ENCODE measurements at regions not wholly inside any gene's neighbourhood (a gene's known extent, or its start where the extent isn't known, plus 50 kb on each side); places are given as distances from the start of the nearest gene placed in this dataset.
"Not testable (repeated sequence)": the region's sequence is repeated elsewhere in the genome, so short reads cannot be mapped to it uniquely, and the experiment has no call there.

GRCh38 chr16:21534561-21534960 is 64.8 kb upstream of the METTL9 start:
- not testable (repeated sequence) for DNase-seq (ENCODE audit: low spot score)

DNA sequence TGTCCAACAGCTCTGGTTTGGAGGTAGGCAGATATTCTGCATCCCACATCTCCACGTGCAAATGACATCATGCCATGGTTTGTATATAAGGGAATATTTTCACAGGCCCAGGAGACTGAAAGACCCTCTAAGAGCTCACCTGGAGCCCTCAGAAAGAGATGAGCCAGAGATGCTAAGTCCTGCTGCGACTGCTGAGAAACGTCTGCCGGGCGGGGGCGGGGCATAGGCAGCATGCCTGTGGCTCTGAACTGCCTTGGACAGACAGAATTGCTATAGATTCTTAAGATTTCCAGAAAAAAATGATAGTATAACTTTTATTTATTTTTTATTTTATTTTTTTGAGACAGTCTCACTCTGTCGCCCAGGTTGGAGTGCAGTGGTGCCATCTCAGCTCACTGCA is 64.2 kb upstream of the METTL9 start:
- not testable (repeated sequence) for DNase-seq (ENCODE audit: low spot score)

DNA sequence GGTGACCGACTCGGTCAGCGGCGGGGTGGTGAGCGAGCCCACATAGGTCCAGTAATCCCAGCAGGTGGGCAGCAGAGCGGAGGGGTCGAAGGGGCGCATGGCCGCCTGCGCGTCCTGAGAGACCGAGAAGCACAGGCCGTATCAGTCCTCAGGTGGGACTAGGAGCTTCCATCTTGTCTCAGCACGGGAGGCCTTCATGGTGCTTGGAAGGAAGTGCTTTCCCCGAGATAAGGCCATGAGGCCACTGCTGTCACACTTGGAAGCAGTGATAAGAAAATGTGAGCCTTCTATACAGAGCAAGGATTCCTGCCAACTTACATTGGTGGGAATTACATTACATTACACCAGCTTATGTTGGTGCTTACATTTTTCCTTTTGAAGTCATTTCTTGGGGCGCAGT is 62.6 kb upstream of the METTL9 start:
- not testable (repeated sequence) for DNase-seq (ENCODE audit: low spot score)

DNA sequence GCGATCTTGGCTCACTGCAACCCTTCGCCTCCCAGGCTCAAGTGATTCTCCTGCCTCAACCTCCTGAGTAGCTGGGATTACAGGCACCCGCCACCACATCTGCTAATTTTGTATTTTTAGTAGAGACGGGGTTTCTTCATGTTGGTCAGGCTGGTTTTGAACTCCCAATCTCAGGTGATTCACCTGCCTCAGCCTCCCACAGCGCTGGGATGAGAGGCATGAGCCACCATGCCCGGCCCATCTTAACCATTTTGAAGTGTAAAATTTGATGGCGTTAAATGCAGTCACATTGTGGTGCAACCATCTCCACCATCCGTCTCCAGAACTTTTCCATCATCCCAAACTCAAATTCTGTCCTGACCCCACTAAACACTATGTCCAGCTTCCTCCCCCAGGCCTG is 61.8 kb upstream of the METTL9 start:
- DNase-seq (ENCODE audit: low spot score) = not testable (repeated sequence)

GRCh38 chr16:21539107-21539618 is 60.2 kb upstream of the METTL9 start:
- DNase-seq (ENCODE audit: low spot score) = not testable (repeated sequence)

- not testable (repeated sequence) for DNase-seq (ENCODE audit: low spot score)
These were observed 58.5 kb upstream of the METTL9 start for GRCh38 chr16:21540770-21541433.

GRCh38 chr16:21541611-21542051 is 57.7 kb upstream of the METTL9 start:
- not testable (repeated sequence) for DNase-seq (ENCODE audit: low spot score)

GRCh38 chr16:21542075-21542474 is 57.3 kb upstream of the METTL9 start:
- DNase-seq (ENCODE audit: low spot score) = not testable (repeated sequence)

DNA sequence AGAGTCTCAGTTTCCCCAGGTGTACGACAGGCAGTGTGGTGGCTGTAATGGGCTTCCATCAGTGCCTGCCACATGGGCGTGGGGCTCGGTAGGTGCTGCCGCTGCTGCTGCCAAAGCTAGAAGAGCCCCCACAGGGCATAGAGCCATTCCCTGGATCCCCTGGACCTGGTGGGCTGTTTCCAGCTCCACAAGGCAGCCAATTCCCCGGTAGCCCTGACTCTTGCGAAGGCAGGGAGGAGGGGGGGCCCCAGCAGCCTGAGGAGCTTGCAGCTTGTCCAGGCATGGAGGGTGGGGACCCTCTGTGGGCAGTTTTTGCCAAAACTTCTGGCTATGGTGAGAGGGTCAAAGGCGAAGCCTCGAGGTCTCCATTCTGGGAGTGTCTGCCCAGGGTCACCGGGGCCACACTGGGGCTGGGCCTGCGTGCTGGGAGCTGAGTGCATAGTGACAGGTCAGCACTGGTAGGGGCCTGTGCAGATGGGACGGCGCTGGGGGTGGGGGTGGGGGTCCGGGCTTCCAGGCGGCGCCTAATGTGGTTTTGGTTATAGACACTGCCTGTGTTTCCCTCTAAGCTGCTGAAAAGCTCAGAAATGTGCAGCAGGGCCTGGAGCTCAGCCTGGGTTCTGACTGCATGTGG is 56.8 kb upstream of the METTL9 start:
- DNase-seq (ENCODE audit: low spot score) = not testable (repeated sequence)

DNA sequence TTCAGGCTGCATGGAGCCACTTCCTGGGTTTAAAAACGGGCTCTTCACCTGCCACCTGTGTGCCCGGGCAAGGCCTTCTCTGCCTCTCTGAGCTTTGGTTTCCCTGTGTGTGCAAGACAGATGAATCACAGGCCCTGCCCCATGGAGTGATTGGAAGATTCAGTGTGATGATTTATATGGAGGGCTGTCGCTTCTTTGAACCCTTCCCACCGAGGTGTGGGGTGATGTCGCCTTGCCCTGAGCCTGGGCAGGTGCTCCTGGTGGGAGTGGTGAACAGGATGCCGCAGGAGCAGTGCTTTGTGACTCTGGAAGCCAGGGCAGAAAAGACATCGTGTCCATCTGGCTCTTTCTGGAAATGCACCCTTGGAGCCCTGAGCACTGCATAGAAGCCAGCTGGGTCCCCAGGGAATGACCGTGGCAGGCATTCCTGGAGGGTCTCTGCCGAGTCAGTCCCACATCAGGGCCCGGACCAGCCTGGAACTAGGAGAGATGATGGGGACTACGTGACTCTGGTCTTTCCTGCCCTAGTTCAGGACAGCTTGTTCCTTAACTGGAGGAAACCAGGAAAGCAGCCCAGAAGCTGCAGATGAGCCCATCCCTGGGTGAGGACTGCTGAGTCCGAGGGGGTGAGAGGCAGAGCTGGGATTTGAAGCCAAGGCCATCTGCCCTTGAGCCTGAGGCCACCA is 56.1 kb upstream of the METTL9 start:
- not testable (repeated sequence) for DNase-seq (ENCODE audit: low spot score)

- DNase-seq (ENCODE audit: low spot score) = not testable (repeated sequence)
These were observed 53.6 kb upstream of the METTL9 start for GRCh38 chr16:21545664-21546326.

- not testable (repeated sequence) for DNase-seq (ENCODE audit: low spot score)
These were observed 50.0 kb upstream of the METTL9 start for GRCh38 chr16:21549396-21549795.
